SK-N-SH (cell line): ENCODE measurements at regions not wholly inside any gene's neighbourhood (a gene's known extent, or its start where the extent isn't known, plus 50 kb on each side); places are given as distances from the start of the nearest gene placed in this dataset.

ENCODE experiments used
- CTCF ChIA-PET: fragments of 300-600, 350-600 bp; formaldehyde crosslinking; extraction: SDS; loops from one replicate; lab custom pipeline; 2021; lab: Yijun Ruan, JAX
- POLR2A ChIA-PET: fragments of 350-600 bp; sonication (Branson Sonifier 250); formaldehyde crosslinking; extraction: SDS; loops from one replicate; lab custom pipeline; 2020; ENCODE audit warnings: antibody characterized with exemption, inconsistent platforms; lab: Yijun Ruan, JAX
- DNase-seq: peaks from one replicate; pipeline ENCODE4 v3.0.0; 2012
- H2AFZ ChIP-seq: fragments of 200-600 bp; sonication (generic); 2 replicates; pipeline ENCODE4 v1.8.1; 2016; ENCODE audit warnings: antibody characterized with exemption, mild to moderate bottlenecking, low read depth
- H3F3A ChIP-seq: fragments of 200-600 bp; sonication (generic); replicated peaks from 2 replicates; pipeline ENCODE3; 2016; ENCODE audit warnings: antibody characterized with exemption, mild to moderate bottlenecking; ENCODE audit not compliant: insufficient read depth
- H3K27ac ChIP-seq, 2 experiments: fragments of 200-500 bp in 1 of 2; fragments of 200-600 bp in 1 of 2; sonication (Bioruptor generic) in 1 of 2; sonication (generic), shearing (Covaris generic) in 1 of 2; 2 replicates each; pipeline versions ENCODE4 v1.5.1 to v1.6.1; 2014 to 2016; ENCODE audit warnings: low read depth in 2 of 2, inconsistent platforms in 1 of 2, low read length in 1 of 2, mild to moderate bottlenecking in 1 of 2, mixed read lengths in 1 of 2
- H3K27me3 ChIP-seq: fragments of 200-600 bp; sonication (generic), shearing (Covaris generic); 2 replicates; pipeline ENCODE4 v1.6.1; 2016; ENCODE audit warnings: mixed run types; ENCODE audit not compliant: insufficient read depth
- H3K36me3 ChIP-seq, 2 experiments: fragments of 200-500 bp in 1 of 2; fragments of 200-600 bp in 1 of 2; sonication (Bioruptor generic) in 1 of 2; sonication (generic) in 1 of 2; replicated peaks in 1 of 2; 2 replicates each; pipeline versions ENCODE3 to v1.5.1; 2014 to 2016; ENCODE audit warnings: low read length in 1 of 2, mild to moderate bottlenecking in 1 of 2; ENCODE audit not compliant: insufficient read depth in 2 of 2, control insufficient read depth in 1 of 2
- H3K4me1 ChIP-seq, 2 experiments: fragments of 200-500 bp in 1 of 2; fragments of 200-600 bp in 1 of 2; sonication (Bioruptor generic) in 1 of 2; sonication (generic), shearing (Covaris generic) in 1 of 2; 2 replicates each; pipeline versions ENCODE4 v1.5.1 to v1.6.1; 2014 to 2016; ENCODE audit warnings: low read depth in 1 of 2, low read length in 1 of 2, mixed run types in 1 of 2; ENCODE audit not compliant: insufficient read depth in 2 of 2, control insufficient read depth in 1 of 2
- H3K4me2 ChIP-seq: fragments of 200-600 bp; sonication (generic), shearing (Covaris generic); 2 replicates; pipeline ENCODE4 v1.6.1; 2017; ENCODE audit warnings: mixed run types
- H3K4me3 ChIP-seq, 2 experiments: fragments of 200-500 bp in 1 of 2; fragments of 200-600 bp in 1 of 2; sonication (Bioruptor generic) in 1 of 2; sonication (generic), shearing (Covaris generic) in 1 of 2; 2 replicates each; pipeline versions ENCODE4 v1.5.1 to v1.8.1; 2014 to 2016; ENCODE audit warnings: low read depth in 2 of 2, inconsistent platforms in 1 of 2, low read length in 1 of 2, mild to moderate bottlenecking in 1 of 2, mixed read lengths in 1 of 2, moderate library complexity in 1 of 2
- H3K79me2 ChIP-seq: fragments of 200-600 bp; sonication (generic); 2 replicates; pipeline ENCODE4 v1.8.1; 2017; ENCODE audit warnings: mild to moderate bottlenecking; ENCODE audit not compliant: insufficient read depth
- H3K9ac ChIP-seq: fragments of 200-600 bp; sonication (generic); 2 replicates; pipeline ENCODE4 v1.6.1; 2017; ENCODE audit warnings: mixed run types
- H3K9me2 ChIP-seq: fragments of 200-600 bp; sonication (generic); 2 replicates; pipeline ENCODE4 v1.6.1; 2017; ENCODE audit warnings: mixed run types
- H3K9me3 ChIP-seq: fragments of 200-600 bp; sonication (generic); 2 replicates; pipeline ENCODE4 v1.6.1; 2017; ENCODE audit warnings: mixed run types, mild to moderate bottlenecking, moderate library complexity
- H4K20me1 ChIP-seq: fragments of 200-600 bp; sonication (generic); 2 replicates; pipeline ENCODE4 v1.6.1; 2017; ENCODE audit warnings: mild to moderate bottlenecking, mixed run types; ENCODE audit not compliant: insufficient read depth
- CHD2 ChIP-seq: fragments of 150-350 bp; IDR thresholded peaks from 2 replicates; pipeline ENCODE4 v1.6.1; 2018; ENCODE audit warnings: low read length; ENCODE audit not compliant: partially characterized antibody
- CTCF ChIP-seq: fragments of 200-600 bp; sonication (generic); IDR thresholded peaks from 2 replicates; pipeline ENCODE4 v1.6.1; 2017; ENCODE audit warnings: antibody characterized with exemption, mild to moderate bottlenecking, moderate library complexity
- ELF1 ChIP-seq: IDR thresholded peaks from 2 replicates; pipeline ENCODE4 v1.4.0; 2012
- EP300 ChIP-seq, 2 experiments: IDR thresholded peaks; 2 replicates each; pipeline versions ENCODE4 v1.4.0 to v1.6.1; 2012; ENCODE audit warnings: borderline replicate concordance in 1 of 2, low read depth in 1 of 2, low read length in 1 of 2
- EZH2phosphoT487 ChIP-seq: fragments of 200-600 bp; sonication (generic); IDR thresholded peaks from 2 replicates; pipeline ENCODE4 v1.6.1; 2017; ENCODE audit warnings: low read depth, mixed run types, mild to moderate bottlenecking, antibody characterized with exemption, moderate library complexity, borderline replicate concordance
- FOSL2 ChIP-seq: IDR thresholded peaks from 2 replicates; pipeline ENCODE4 v1.4.0; 2012; ENCODE audit warnings: low read depth, mild to moderate bottlenecking, moderate library complexity, borderline replicate concordance
- FOXJ3 ChIP-seq: sonication (generic); formaldehyde crosslinking; IDR thresholded peaks from 2 replicates; pipeline ENCODE4 v1.5.1; 2020; ENCODE audit warnings: mild to moderate bottlenecking, missing genetic modification reagents
- GATA2 ChIP-seq: sonication (generic); formaldehyde crosslinking; IDR thresholded peaks from 2 replicates; pipeline ENCODE4 v1.5.0; 2020; ENCODE audit warnings: mild to moderate bottlenecking, missing genetic modification reagents
- IRF3 ChIP-seq: fragments of 150-350 bp; IDR thresholded peaks from 2 replicates; pipeline ENCODE4 v1.6.1; 2016; ENCODE audit warnings: mild to moderate bottlenecking, low read depth, low read length
- JUND ChIP-seq: IDR thresholded peaks from 2 replicates; pipeline ENCODE4 v1.4.0; 2012
- MAX ChIP-seq: IDR thresholded peaks from 2 replicates; pipeline ENCODE4 v1.4.0; 2012; ENCODE audit warnings: low read depth
- MEF2A ChIP-seq: IDR thresholded peaks from 2 replicates; pipeline ENCODE4 v1.4.0; 2012; ENCODE audit warnings: low read depth, borderline replicate concordance
- MXI1 ChIP-seq: IDR thresholded peaks from 2 replicates; pipeline ENCODE4 v1.6.1; 2012; ENCODE audit warnings: mild to moderate bottlenecking, low read depth, low read length, improper control_type of control experiment
- NFIC ChIP-seq: IDR thresholded peaks from 2 replicates; pipeline ENCODE4 v1.4.0; 2012; ENCODE audit warnings: borderline replicate concordance
- NRF1 ChIP-seq: IDR thresholded peaks from 2 replicates; pipeline ENCODE4 v1.6.1; 2012; ENCODE audit warnings: low read depth, mild to moderate bottlenecking, low read length
- PBX3 ChIP-seq: IDR thresholded peaks from 2 replicates; pipeline ENCODE4; 2012
- POLR2AphosphoS5 ChIP-seq: IDR thresholded peaks from 2 replicates; pipeline ENCODE4 v1.6.1; 2012; ENCODE audit warnings: low read depth, low read length
- RAD21 ChIP-seq: IDR thresholded peaks from 2 replicates; pipeline ENCODE4 v1.6.1; 2012; ENCODE audit warnings: mild to moderate bottlenecking, low read length
- RCOR1 ChIP-seq: fragments of 150-350 bp; IDR thresholded peaks from 2 replicates; pipeline ENCODE4 v1.6.1; 2017; ENCODE audit warnings: antibody characterized with exemption, low read length
- REST ChIP-seq: IDR thresholded peaks from 2 replicates; pipeline ENCODE4 v1.6.1; 2012; ENCODE audit warnings: mild to moderate bottlenecking, low read depth, low read length, moderate library complexity
- RFX5 ChIP-seq: IDR thresholded peaks from 2 replicates; pipeline ENCODE4 v1.6.1; 2012; ENCODE audit warnings: mild to moderate bottlenecking, improper control_type of control experiment, low read length
- RXRA ChIP-seq: IDR thresholded peaks from 2 replicates; pipeline ENCODE4 v1.4.0; 2012; ENCODE audit warnings: low read depth, mild to moderate bottlenecking, borderline replicate concordance
- SIN3A ChIP-seq: IDR thresholded peaks from 2 replicates; pipeline ENCODE4 v1.6.1; 2012; ENCODE audit warnings: low read depth, mild to moderate bottlenecking, low read length, moderate library complexity, borderline replicate concordance
- SMC3 ChIP-seq: IDR thresholded peaks from 2 replicates; pipeline ENCODE4 v1.6.1; 2012; ENCODE audit warnings: low read depth, low read length, improper control_type of control experiment
- TCF12 ChIP-seq: IDR thresholded peaks from 2 replicates; pipeline ENCODE4 v1.4.0; 2012
- TEAD4 ChIP-seq: IDR thresholded peaks from 2 replicates; pipeline ENCODE4 v1.4.0; 2012; ENCODE audit warnings: mild to moderate bottlenecking, borderline replicate concordance; ENCODE audit not compliant: insufficient read depth
- USF2 ChIP-seq: fragments of 150-350 bp; IDR thresholded peaks from 2 replicates; pipeline ENCODE4 v1.6.1; 2017; ENCODE audit warnings: antibody characterized with exemption, low read length, low read depth, borderline replicate concordance
- YY1 ChIP-seq: IDR thresholded peaks from 2 replicates; pipeline ENCODE4 v1.4.0; 2012; ENCODE audit warnings: low read depth, mild to moderate bottlenecking

GRCh38 chr12:22974865-22975264, 349.9 kb downstream of the ETNK1 start:
- Histone ChIP-seq H3K9me2 (no peaks in the 10 kb centered on the region), H4K20me1 (no peaks in the 10 kb centered on the region), H3K4me2 (0 out of 2 replicates have a peak overlapping the region, but pooled peaks have one; percentile 19), H3K9ac (no peak overlapping the region), H3K27me3 (no peaks in the 10 kb centered on the region), H3K36me3 (no peaks in the 10 kb centered on the region), H2AFZ (no peak overlapping the region), H3K27ac (peak overlapping the region in 1 of 2 experiments; percentile 60; a peak in 2 of 4 replicates), H3K9me3 (no peaks in the 10 kb centered on the region), H3K4me3 (no peak overlapping the region), H3K4me1 (peaks cover 0 to 4% of the 10 kb centered on the region in 2 experiments; a peak in 1 of 4 replicates), H3K79me2 (no peaks in the 10 kb centered on the region), H3F3A (peaks cover 18% of the 10 kb centered on the region)
- no peak for DNase-seq
- ChIA-PET POLR2A (no interaction called here), CTCF (no interaction called here)
- TF ChIP-seq CTCF (no peak), ELF1 (no peak), YY1 (no peak), POLR2AphosphoS5 (no peak), MAX (no peak), TCF12 (peak; percentile 60; the same call in 1 of the 2 replicates), USF2 (no peak), FOXJ3 (no peak), CHD2 (no peak), NRF1 (no peak), REST (no peak), NFIC (peak; percentile 39), EZH2phosphoT487 (no peak), FOSL2 (peak; percentile 96), RFX5 (no peak), EP300 (IDR thresholded peaks at IDR 0.05; ENCODE audit: borderline replicate concordance in 1 of 2, low read depth in 1 of 2, low read length in 1 of 2) (peak in 1 of 2 experiments; percentile 34; a peak in 1 of 4 replicates), GATA2 (CRISPR knock-in tag) (no peak), PBX3 (peak; percentile 60), SMC3 (no peak), IRF3 (no peak), MEF2A (0 out of 2 replicates have a peak, but pooled peaks have one; percentile 21), RAD21 (no peak), SIN3A (no peak), RXRA (peak; percentile 53; the same call in 1 of the 2 replicates), RCOR1 (no peak), TEAD4 (peak; percentile 57; the same call in 1 of the 2 replicates), JUND (peak; percentile 91), MXI1 (no peak)
